WTC11 (cell line): ENCODE measurements at regions not wholly inside any gene's neighbourhood (a gene's known extent, or its start where the extent isn't known, plus 50 kb on each side); places are given as distances from the start of the nearest gene placed in this dataset.
A peak's percentile ranks its signal among the peaks of the same experiment; 100 is the strongest.

Experiments used
- ATAC-seq: fragments of 200-7000 bp; cut with Tn5 transposase; 2 replicates; pipeline ENCODE4 v1.10.0; 2021; ENCODE audit warnings: mild to moderate bottlenecking, moderate library complexity
- CTCF ChIA-PET: fragments of 300-600 bp; sonication (Branson Sonifier 250); formaldehyde crosslinking; loops from one replicate; lab custom pipeline; 2021; ENCODE audit warnings: antibody characterized with exemption; lab: Charles Lee
- POLR2A ChIA-PET: fragments of 350-600 bp; sonication (Branson Sonifier 250); formaldehyde crosslinking; loops from one replicate; lab custom pipeline; 2021; ENCODE audit warnings: antibody characterized with exemption; lab: Charles Lee
- DNase-seq: peaks from one replicate; pipeline ENCODE4 v3.0.0; 2021; ENCODE audit warnings: low spot score
- H3K27ac Mint-ChIP-seq: 2 replicates; pipeline ENCODE4 v1.8.0; 2021; ENCODE audit warnings: mixed read lengths
- H3K27me3 Mint-ChIP-seq: 2 replicates; pipeline ENCODE4 v1.8.0; 2021; ENCODE audit warnings: low read depth, mild to moderate bottlenecking, moderate library complexity, mixed read lengths
- H3K36me3 Mint-ChIP-seq: 2 replicates; pipeline ENCODE4 v1.8.0; 2021; ENCODE audit warnings: mixed read lengths
- H3K4me1 Mint-ChIP-seq: 2 replicates; pipeline ENCODE4 v1.8.0; 2022; ENCODE audit warnings: mixed read lengths
- H3K4me3 Mint-ChIP-seq: 2 replicates; pipeline ENCODE4 v1.8.0; 2021; ENCODE audit warnings: mild to moderate bottlenecking, moderate library complexity, mixed read lengths
- H3K9me3 Mint-ChIP-seq: 2 replicates; pipeline ENCODE4 v1.8.0; 2021; ENCODE audit warnings: mixed read lengths
- CREB1 ChIP-seq: sonication (generic); formaldehyde crosslinking; IDR thresholded peaks from 2 replicates; pipeline ENCODE4 v1.8.0; 2023; ENCODE audit warnings: mild to moderate bottlenecking, missing genetic modification reagents
- E2F1 ChIP-seq: sonication (generic); formaldehyde crosslinking; IDR thresholded peaks from 2 replicates; pipeline ENCODE4 v1.8.0; 2022; ENCODE audit warnings: mild to moderate bottlenecking, missing genetic modification reagents
- ESRRA ChIP-seq: sonication (generic); formaldehyde crosslinking; IDR thresholded peaks from 2 replicates; pipeline ENCODE4 v1.8.1; 2022; ENCODE audit warnings: mild to moderate bottlenecking, missing genetic modification reagents, borderline replicate concordance
- FOXJ3 ChIP-seq: sonication (generic); formaldehyde crosslinking; IDR thresholded peaks from 2 replicates; pipeline ENCODE4 v1.9.0; 2021; ENCODE audit warnings: missing genetic modification reagents, mild to moderate bottlenecking, borderline replicate concordance
- GTF2I ChIP-seq: fragments of 250-450 bp; sonication (Bioruptor Pico); conservative IDR thresholded peaks from 2 replicates; pipeline ENCODE4 v1.4.0; 2021; ENCODE audit warnings: mild to moderate bottlenecking
- SOX15 ChIP-seq: fragments of 250-450 bp; sonication (Bioruptor Pico); IDR thresholded peaks from 2 replicates; pipeline ENCODE4 v1.9.0; 2021; ENCODE audit warnings: mild to moderate bottlenecking
- SP1 ChIP-seq: sonication (generic); formaldehyde crosslinking; conservative IDR thresholded peaks from 2 replicates; pipeline ENCODE4 v1.8.1; 2022; ENCODE audit warnings: missing genetic modification reagents
- TP53 ChIP-seq: sonication (generic); formaldehyde crosslinking; IDR thresholded peaks from 2 replicates; pipeline ENCODE4 v1.8.1; 2023; ENCODE audit warnings: mild to moderate bottlenecking, missing genetic modification reagents
- ZBTB21 ChIP-seq: sonication (generic); formaldehyde crosslinking; IDR thresholded peaks from 2 replicates; pipeline ENCODE4 v1.8.1; 2023; ENCODE audit warnings: mild to moderate bottlenecking, missing genetic modification reagents, borderline replicate concordance
- ZNF263 ChIP-seq: sonication (generic); formaldehyde crosslinking; IDR thresholded peaks from 2 replicates; pipeline ENCODE4 v1.8.1; 2022; ENCODE audit warnings: low read depth, mild to moderate bottlenecking, moderate library complexity, missing genetic modification reagents
- ZNF396 ChIP-seq: fragments of 250-450 bp; sonication (Bioruptor Pico); IDR thresholded peaks from 2 replicates; pipeline ENCODE4 v1.8.0; 2021; ENCODE audit warnings: mild to moderate bottlenecking, moderate library complexity, borderline replicate concordance
- TF ChIP-seq, protein P1 (sequence below): sonication (generic); formaldehyde crosslinking; IDR thresholded peaks from 2 replicates; pipeline ENCODE4 v1.8.1; 2023; ENCODE audit warnings: mild to moderate bottlenecking, missing genetic modification reagents
- TF ChIP-seq, protein P2 (sequence below): fragments of 250-450 bp; sonication (Bioruptor Pico); conservative IDR thresholded peaks from 2 replicates; pipeline ENCODE4 v1.9.0; 2021; ENCODE audit warnings: mild to moderate bottlenecking
- TF ChIP-seq, protein P3 (sequence below): sonication (generic); formaldehyde crosslinking; IDR thresholded peaks from 2 replicates; pipeline ENCODE4 v1.8.1; 2022; ENCODE audit warnings: mild to moderate bottlenecking, missing genetic modification reagents, moderate library complexity, borderline replicate concordance

- POLR2A ChIA-PET = interaction anchor here (0.7 kb wide), 1 partner anchor 360 kb away, joined by 5 read pairs; no protein-coding TSS in a partner anchor
- no peak for ATAC-seq
- TF ChIP-seq ZNF263 (CRISPR knock-in tag) = no peak
- no peak for TF ChIP-seq CREB1 (CRISPR knock-in tag)
- no peak for TF ChIP-seq E2F1 (CRISPR knock-in tag)
- no peak for TF ChIP-seq SOX15 (CRISPR knock-in tag)
- TF ChIP-seq ESRRA (CRISPR knock-in tag) = no peak
- no peak for TF ChIP-seq SP1 (CRISPR knock-in tag)
- TF ChIP-seq TP53 (CRISPR knock-in tag) = no peak
- TF ChIP-seq GTF2I (CRISPR knock-in tag) = no peak
- TF ChIP-seq, protein P1, sequence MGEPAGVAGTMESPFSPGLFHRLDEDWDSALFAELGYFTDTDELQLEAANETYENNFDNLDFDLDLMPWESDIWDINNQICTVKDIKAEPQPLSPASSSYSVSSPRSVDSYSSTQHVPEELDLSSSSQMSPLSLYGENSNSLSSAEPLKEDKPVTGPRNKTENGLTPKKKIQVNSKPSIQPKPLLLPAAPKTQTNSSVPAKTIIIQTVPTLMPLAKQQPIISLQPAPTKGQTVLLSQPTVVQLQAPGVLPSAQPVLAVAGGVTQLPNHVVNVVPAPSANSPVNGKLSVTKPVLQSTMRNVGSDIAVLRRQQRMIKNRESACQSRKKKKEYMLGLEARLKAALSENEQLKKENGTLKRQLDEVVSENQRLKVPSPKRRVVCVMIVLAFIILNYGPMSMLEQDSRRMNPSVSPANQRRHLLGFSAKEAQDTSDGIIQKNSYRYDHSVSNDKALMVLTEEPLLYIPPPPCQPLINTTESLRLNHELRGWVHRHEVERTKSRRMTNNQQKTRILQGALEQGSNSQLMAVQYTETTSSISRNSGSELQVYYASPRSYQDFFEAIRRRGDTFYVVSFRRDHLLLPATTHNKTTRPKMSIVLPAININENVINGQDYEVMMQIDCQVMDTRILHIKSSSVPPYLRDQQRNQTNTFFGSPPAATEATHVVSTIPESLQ (CRISPR knock-in tag) = no peak
- TF ChIP-seq, protein P2, sequence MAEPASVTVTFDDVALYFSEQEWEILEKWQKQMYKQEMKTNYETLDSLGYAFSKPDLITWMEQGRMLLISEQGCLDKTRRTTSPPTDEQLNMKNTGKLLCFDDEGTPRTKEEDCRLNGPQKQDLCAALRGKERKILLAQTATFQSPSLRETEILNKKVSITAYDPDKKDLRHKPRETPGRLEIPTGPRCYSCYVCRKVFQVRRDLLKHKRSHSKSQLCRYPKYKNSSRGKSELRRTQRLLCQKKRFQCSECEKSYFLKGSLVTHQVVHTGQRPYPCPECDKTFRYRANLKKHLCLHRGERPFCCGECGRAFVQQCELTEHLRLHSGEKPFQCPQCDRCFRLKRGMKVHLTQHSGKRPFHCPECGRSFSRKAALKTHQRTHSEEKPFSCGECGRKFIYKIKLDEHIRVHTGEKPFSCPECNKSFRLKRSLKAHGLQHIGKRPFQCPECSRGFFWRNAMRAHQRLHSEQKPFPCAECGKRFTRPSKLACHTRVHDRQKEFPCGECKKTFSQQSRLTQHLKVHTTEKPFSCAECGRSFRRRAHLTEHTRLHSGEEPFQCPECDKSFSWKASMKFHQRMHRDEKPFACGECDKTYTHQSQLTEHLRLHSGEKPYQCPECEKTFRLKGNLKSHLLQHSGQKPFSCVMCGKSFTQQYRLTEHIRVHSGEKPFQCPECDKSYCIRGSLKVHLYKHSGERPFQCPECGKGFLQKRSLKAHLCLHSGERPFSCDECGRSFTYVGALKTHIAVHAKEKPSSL (CRISPR knock-in tag) = no peak
- TF ChIP-seq, protein P3, sequence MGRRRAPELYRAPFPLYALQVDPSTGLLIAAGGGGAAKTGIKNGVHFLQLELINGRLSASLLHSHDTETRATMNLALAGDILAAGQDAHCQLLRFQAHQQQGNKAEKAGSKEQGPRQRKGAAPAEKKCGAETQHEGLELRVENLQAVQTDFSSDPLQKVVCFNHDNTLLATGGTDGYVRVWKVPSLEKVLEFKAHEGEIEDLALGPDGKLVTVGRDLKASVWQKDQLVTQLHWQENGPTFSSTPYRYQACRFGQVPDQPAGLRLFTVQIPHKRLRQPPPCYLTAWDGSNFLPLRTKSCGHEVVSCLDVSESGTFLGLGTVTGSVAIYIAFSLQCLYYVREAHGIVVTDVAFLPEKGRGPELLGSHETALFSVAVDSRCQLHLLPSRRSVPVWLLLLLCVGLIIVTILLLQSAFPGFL (CRISPR knock-in tag) = no peak
- 0 out of 2 replicates have a peak, but pooled peaks cover 4% of the 10 kb centered on the region for H3K4me1 Mint-ChIP-seq
- H3K4me3 Mint-ChIP-seq = no peak overlapping the region
- no peak for DNase-seq
- H3K9me3 Mint-ChIP-seq = peaks cover 3% of the 10 kb centered on the region; the same call in 1 of the 2 replicates
- no peak overlapping the region for H3K27ac Mint-ChIP-seq
- CTCF ChIA-PET = interaction anchor here (1.2 kb wide), 1 partner anchor 35 kb away, joined by 3 read pairs; no protein-coding TSS in a partner anchor
- H3K27me3 Mint-ChIP-seq = no peaks in the 10 kb centered on the region
- no peaks in the 10 kb centered on the region for H3K36me3 Mint-ChIP-seq
Measured at GRCh38 chr14:40452674-40453073, 1020.4 kb upstream of the FBXO33 start.

DNA sequence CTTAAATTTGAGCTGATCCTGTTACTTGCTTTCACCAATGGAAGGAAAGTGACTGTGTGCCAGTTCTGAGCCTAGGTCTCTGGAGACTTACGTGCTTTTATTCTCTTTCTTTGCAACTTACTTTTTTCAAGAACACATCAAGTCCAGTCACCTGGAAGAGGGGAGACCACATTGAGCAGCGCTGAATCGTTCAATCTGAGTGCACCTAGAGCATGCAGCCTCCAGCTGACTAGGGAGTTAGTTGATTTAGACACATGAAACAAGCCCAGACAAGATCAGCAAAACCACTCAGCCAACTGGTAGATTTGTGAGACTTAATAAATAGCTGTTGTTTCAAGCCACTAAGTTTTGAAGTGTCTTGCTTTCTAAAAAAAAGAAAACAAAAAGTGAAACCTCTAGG, 1014.8 kb upstream of the FBXO33 start:
- H3K27me3 Mint-ChIP-seq = no peaks in the 10 kb centered on the region
- 0 out of 2 replicates have a peak, but pooled peaks have one; percentile 26 for ATAC-seq
- H3K36me3 Mint-ChIP-seq = no peaks in the 10 kb centered on the region
- no peak overlapping the region for H3K4me3 Mint-ChIP-seq
- CTCF ChIA-PET = no interaction called here
- TF ChIP-seq ZBTB21 (no peak), SOX15 (CRISPR knock-in tag) (no peak), FOXJ3 (no peak)
- TF ChIP-seq, all 79 proteins: peak for 0
- Mint-ChIP-seq H3K9me3 (no peaks in the 10 kb centered on the region), H3K4me1 (peaks cover 14% of the 10 kb centered on the region; the same call in 1 of the 2 replicates), H3K27ac (no peak overlapping the region; the same call in 1 of the 2 replicates)
- POLR2A ChIA-PET = no interaction called here
- no peak for DNase-seq

- Mint-ChIP-seq H3K27ac (no peak overlapping the region), H3K9me3 (no peaks in the 10 kb centered on the region), H3K4me1 (peaks cover 14% of the 10 kb centered on the region; the same call in 1 of the 2 replicates), H3K36me3 (no peaks in the 10 kb centered on the region), H3K27me3 (no peaks in the 10 kb centered on the region), H3K4me3 (no peak overlapping the region)
- CTCF ChIA-PET = no interaction called here
- TF ChIP-seq ZNF263 (CRISPR knock-in tag) (no peak), ZNF396 (CRISPR knock-in tag) (no peak)
- TF ChIP-seq, protein P2 (CRISPR knock-in tag) = no peak
- no peak for ATAC-seq
- POLR2A ChIA-PET = no interaction called here
- DNase-seq = no peak
Measured at GRCh38 chr14:40445020-40445419, 1012.8 kb upstream of the FBXO33 start.
